GM21619 (cell line): ENCODE measurements at regions not wholly inside any gene's neighbourhood (a gene's known extent, or its start where the extent isn't known, plus 50 kb on each side); places are given as distances from the start of the nearest gene placed in this dataset.

ENCODE experiments used
- ATAC-seq: cut with Tn5 transposase; IDR thresholded peaks from one replicate; pipeline ENCODE4 v1.9.1; 2021; ENCODE audit not compliant: unreplicated experiment

DNA sequence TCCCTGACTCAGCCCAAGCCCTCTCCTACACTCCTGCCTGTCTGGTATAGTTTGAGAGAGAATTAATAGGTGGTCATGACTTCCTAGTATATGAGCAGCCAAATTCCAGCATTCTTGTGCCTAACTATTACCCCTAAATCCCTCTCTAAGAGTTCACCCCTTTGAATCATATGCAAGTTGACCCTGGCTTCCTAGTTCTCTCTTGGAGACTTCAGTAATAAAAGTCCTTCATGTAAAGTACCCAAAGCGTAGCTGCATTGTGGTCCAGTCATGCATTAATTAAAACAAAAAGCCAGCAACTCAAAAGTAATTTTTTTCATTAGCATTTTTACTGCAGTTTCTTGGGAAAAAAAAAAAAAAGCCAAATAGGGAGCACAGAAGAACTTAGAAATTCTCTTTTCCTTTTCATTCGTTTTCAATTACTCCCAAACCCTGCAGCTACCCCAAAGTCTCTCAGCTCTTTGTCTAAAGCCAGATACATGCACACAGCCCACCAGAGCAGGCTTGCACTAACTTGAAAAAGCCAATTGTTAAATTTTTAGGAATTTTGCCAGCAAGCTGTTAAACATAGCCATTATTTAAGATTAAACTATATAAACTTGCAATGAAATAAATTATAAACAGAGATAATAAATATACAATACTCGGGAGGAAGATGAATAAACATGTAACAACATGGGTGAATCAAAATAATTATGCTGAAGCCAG is 50.1 kb upstream of the STT3B start:
- no peak for ATAC-seq
